HG03378 (cell line): ENCODE measurements at regions not wholly inside any gene's neighbourhood (a gene's known extent, or its start where the extent isn't known, plus 50 kb on each side); places are given as distances from the start of the nearest gene placed in this dataset.
"Not testable (repeated sequence)": the region's sequence is repeated elsewhere in the genome, so short reads cannot be mapped to it uniquely, and the experiment has no call there.

Source experiments
- ATAC-seq: cut with Tn5 transposase; IDR thresholded peaks from one replicate; pipeline ENCODE4 v1.9.1; 2021; ENCODE audit warnings: mild to moderate bottlenecking, moderate library complexity; ENCODE audit not compliant: unreplicated experiment

- ATAC-seq, result no peak
Measured at GRCh38 chr18:73163236-73163635, 295.4 kb upstream of the NETO1 start.

- no peak for ATAC-seq
Measured at GRCh38 chr18:73156117-73156516, 288.3 kb upstream of the NETO1 start.

- ATAC-seq, result no peak
Measured at GRCh38 chr18:73153271-73153670, 285.5 kb upstream of the NETO1 start.

GRCh38 chr18:73151086-73151485, 283.3 kb upstream of the NETO1 start:
- no peak for ATAC-seq

- ATAC-seq, result no peak
Measured at GRCh38 chr18:73150199-73150598, 282.4 kb upstream of the NETO1 start.

- ATAC-seq, result no peak
Measured at GRCh38 chr18:73147590-73147989, 279.8 kb upstream of the NETO1 start.

- ATAC-seq, result no peak
Measured at GRCh38 chr18:73144030-73144429, 276.2 kb upstream of the NETO1 start.

- ATAC-seq, result no peak
Measured at GRCh38 chr18:73136134-73136533, 268.3 kb upstream of the NETO1 start.

GRCh38 chr18:73124175-73124574, 256.4 kb upstream of the NETO1 start:
- ATAC-seq, result no peak

GRCh38 chr18:73121207-73121606, 253.4 kb upstream of the NETO1 start:
- no peak for ATAC-seq

GRCh38 chr18:73120626-73121025, 252.8 kb upstream of the NETO1 start:
- ATAC-seq, result no peak

GRCh38 chr18:73119574-73119973, 251.8 kb upstream of the NETO1 start:
- no peak for ATAC-seq

GRCh38 chr18:73118121-73118816, 250.5 kb upstream of the NETO1 start:
- ATAC-seq, result no peak

- ATAC-seq, result no peak
Measured at GRCh38 chr18:73110307-73110706, 242.5 kb upstream of the NETO1 start.

- no peak for ATAC-seq
Measured at GRCh38 chr18:73101977-73102376, 234.2 kb upstream of the NETO1 start.

GRCh38 chr18:73101491-73101890, 233.7 kb upstream of the NETO1 start:
- not testable (repeated sequence) for ATAC-seq

GRCh38 chr18:73099759-73100158, 232.0 kb upstream of the NETO1 start:
- ATAC-seq, result no peak

- no peak for ATAC-seq
Measured at GRCh38 chr18:73093687-73094250, 226.0 kb upstream of the NETO1 start.

- no peak for ATAC-seq
Measured at GRCh38 chr18:73088445-73088844, 220.7 kb upstream of the NETO1 start.

GRCh38 chr18:73087282-73087977, 219.6 kb upstream of the NETO1 start:
- no peak for ATAC-seq

- no peak for ATAC-seq
Measured at GRCh38 chr18:73079920-73080319, 212.1 kb upstream of the NETO1 start.

- ATAC-seq, result no peak
Measured at GRCh38 chr18:73060666-73061288, 193.0 kb upstream of the NETO1 start.
